K562 (cell line): ENCODE measurements at regions not wholly inside any gene's neighbourhood (a gene's known extent, or its start where the extent isn't known, plus 50 kb on each side); places are given as distances from the start of the nearest gene placed in this dataset.

Experiments used
- EP400 ChIP-seq: fragments of 450-650 bp; IDR thresholded peaks from 2 replicates; pipeline ENCODE4 v1.6.1; 2017; ENCODE audit warnings: antibody characterized with exemption, mild to moderate bottlenecking, moderate library complexity
- ETV5 ChIP-seq: sonication (generic); formaldehyde crosslinking; IDR thresholded peaks from 2 replicates; pipeline ENCODE4 v1.4.0; 2020; ENCODE audit warnings: low read depth, mild to moderate bottlenecking, missing genetic modification reagents
- HINFP ChIP-seq: fragments of 450-650 bp; conservative IDR thresholded peaks from 2 replicates; pipeline ENCODE4 v1.6.1; 2016; ENCODE audit warnings: missing genetic modification characterization, low read depth, mild to moderate bottlenecking, control low read depth, missing compliant biosample characterization
- RB1 ChIP-seq: fragments of 450-650 bp; IDR thresholded peaks from 2 replicates; pipeline ENCODE4 v1.6.1; 2017; ENCODE audit warnings: low read depth, mild to moderate bottlenecking
- TCF7 ChIP-seq: sonication (generic); IDR thresholded peaks from 2 replicates; pipeline ENCODE4 v1.6.1; 2016; ENCODE audit warnings: antibody characterized with exemption, borderline replicate concordance
- TRIM24 ChIP-seq, 2 experiments: fragments of 450-650 bp; IDR thresholded peaks; 2 replicates each; pipeline ENCODE4 v1.6.1; 2016
- ZNF785 ChIP-seq: fragments of 250-450 bp; sonication (Bioruptor Pico); IDR thresholded peaks from 2 replicates; pipeline ENCODE4 v1.4.0; 2020; ENCODE audit warnings: mild to moderate bottlenecking
- TF ChIP-seq, protein P1 (sequence below), 2 experiments: fragments of 450-650 bp in 1 of 2; sonication (generic) in 1 of 2; formaldehyde crosslinking in 1 of 2; IDR thresholded peaks; 2 replicates each; pipeline versions ENCODE4 v1.7.1 to v1.9.0; 2016 to 2022; ENCODE audit warnings: inconsistent platforms in 1 of 2, mild to moderate bottlenecking in 1 of 2, missing genetic modification reagents in 1 of 2
- TF ChIP-seq, protein P2 (sequence below): fragments of 450-650 bp; formaldehyde crosslinking; IDR thresholded peaks from 2 replicates; pipeline ENCODE4 v1.4.0; 2022; ENCODE audit warnings: missing genetic modification characterization
- TF ChIP-seq, protein P3 (sequence below): sonication (generic); formaldehyde crosslinking; IDR thresholded peaks from 2 replicates; pipeline ENCODE4 v1.8.0; 2022; ENCODE audit warnings: mild to moderate bottlenecking, missing genetic modification reagents
- TF ChIP-seq, protein P4 (sequence below): fragments of 250-450 bp; sonication (Bioruptor Pico); IDR thresholded peaks from 2 replicates; pipeline ENCODE4 v1.5.0; 2021; ENCODE audit warnings: mild to moderate bottlenecking, moderate library complexity

DNA sequence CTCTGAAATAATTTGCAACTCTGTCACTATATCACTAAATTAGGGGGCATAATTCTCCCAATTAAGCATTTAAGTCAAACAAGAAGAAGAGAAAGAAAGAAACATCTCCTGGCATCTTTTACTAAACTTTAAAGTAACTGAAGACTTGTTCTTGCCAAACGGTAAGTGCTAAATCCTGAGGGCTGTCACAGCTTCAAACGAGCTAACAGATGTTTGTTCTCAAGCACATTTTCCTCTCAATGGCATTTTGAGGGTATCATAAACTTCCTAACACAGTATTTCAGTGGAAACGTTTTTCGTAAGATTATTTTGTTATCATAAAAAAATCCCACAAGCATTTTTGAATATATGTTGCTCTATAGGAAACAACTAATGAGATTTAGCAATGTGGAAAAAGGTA lies 169.5 kb upstream of the TAS2R1 start (continued):
- TF ChIP-seq, protein P1, sequence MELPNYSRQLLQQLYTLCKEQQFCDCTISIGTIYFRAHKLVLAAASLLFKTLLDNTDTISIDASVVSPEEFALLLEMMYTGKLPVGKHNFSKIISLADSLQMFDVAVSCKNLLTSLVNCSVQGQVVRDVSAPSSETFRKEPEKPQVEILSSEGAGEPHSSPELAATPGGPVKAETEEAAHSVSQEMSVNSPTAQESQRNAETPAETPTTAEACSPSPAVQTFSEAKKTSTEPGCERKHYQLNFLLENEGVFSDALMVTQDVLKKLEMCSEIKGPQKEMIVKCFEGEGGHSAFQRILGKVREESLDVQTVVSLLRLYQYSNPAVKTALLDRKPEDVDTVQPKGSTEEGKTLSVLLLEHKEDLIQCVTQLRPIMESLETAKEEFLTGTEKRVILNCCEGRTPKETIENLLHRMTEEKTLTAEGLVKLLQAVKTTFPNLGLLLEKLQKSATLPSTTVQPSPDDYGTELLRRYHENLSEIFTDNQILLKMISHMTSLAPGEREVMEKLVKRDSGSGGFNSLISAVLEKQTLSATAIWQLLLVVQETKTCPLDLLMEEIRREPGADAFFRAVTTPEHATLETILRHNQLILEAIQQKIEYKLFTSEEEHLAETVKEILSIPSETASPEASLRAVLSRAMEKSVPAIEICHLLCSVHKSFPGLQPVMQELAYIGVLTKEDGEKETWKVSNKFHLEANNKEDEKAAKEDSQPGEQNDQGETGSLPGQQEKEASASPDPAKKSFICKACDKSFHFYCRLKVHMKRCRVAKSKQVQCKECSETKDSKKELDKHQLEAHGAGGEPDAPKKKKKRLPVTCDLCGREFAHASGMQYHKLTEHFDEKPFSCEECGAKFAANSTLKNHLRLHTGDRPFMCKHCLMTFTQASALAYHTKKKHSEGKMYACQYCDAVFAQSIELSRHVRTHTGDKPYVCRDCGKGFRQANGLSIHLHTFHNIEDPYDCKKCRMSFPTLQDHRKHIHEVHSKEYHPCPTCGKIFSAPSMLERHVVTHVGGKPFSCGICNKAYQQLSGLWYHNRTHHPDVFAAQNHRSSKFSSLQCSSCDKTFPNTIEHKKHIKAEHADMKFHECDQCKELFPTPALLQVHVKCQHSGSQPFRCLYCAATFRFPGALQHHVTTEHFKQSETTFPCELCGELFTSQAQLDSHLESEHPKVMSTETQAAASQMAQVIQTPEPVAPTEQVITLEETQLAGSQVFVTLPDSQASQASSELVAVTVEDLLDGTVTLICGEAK (IDR thresholded peaks at IDR 0.05): no peak
- TF ChIP-seq, protein P1 (CRISPR knock-in tag; IDR thresholded peaks at IDR 0.05): no peak
- TF ChIP-seq, protein P2, sequence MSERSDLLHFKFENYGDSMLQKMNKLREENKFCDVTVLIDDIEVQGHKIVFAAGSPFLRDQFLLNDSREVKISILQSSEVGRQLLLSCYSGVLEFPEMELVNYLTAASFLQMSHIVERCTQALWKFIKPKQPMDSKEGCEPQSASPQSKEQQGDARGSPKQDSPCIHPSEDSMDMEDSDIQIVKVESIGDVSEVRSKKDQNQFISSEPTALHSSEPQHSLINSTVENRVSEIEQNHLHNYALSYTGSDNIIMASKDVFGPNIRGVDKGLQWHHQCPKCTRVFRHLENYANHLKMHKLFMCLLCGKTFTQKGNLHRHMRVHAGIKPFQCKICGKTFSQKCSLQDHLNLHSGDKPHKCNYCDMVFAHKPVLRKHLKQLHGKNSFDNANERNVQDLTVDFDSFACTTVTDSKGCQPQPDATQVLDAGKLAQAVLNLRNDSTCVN (CRISPR knock-in tag): no peak
- TF ChIP-seq, protein P3, sequence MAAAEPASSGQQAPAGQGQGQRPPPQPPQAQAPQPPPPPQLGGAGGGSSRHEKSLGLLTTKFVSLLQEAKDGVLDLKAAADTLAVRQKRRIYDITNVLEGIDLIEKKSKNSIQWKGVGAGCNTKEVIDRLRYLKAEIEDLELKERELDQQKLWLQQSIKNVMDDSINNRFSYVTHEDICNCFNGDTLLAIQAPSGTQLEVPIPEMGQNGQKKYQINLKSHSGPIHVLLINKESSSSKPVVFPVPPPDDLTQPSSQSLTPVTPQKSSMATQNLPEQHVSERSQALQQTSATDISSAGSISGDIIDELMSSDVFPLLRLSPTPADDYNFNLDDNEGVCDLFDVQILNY (CRISPR knock-in tag): no peak
- no peak for TF ChIP-seq EP400
- TF ChIP-seq RB1: no peak
- TF ChIP-seq ETV5: no peak
- no peak for TF ChIP-seq HINFP
- TF ChIP-seq ZNF785: no peak
- no peak for TF ChIP-seq TCF7
- TF ChIP-seq, protein P4, sequence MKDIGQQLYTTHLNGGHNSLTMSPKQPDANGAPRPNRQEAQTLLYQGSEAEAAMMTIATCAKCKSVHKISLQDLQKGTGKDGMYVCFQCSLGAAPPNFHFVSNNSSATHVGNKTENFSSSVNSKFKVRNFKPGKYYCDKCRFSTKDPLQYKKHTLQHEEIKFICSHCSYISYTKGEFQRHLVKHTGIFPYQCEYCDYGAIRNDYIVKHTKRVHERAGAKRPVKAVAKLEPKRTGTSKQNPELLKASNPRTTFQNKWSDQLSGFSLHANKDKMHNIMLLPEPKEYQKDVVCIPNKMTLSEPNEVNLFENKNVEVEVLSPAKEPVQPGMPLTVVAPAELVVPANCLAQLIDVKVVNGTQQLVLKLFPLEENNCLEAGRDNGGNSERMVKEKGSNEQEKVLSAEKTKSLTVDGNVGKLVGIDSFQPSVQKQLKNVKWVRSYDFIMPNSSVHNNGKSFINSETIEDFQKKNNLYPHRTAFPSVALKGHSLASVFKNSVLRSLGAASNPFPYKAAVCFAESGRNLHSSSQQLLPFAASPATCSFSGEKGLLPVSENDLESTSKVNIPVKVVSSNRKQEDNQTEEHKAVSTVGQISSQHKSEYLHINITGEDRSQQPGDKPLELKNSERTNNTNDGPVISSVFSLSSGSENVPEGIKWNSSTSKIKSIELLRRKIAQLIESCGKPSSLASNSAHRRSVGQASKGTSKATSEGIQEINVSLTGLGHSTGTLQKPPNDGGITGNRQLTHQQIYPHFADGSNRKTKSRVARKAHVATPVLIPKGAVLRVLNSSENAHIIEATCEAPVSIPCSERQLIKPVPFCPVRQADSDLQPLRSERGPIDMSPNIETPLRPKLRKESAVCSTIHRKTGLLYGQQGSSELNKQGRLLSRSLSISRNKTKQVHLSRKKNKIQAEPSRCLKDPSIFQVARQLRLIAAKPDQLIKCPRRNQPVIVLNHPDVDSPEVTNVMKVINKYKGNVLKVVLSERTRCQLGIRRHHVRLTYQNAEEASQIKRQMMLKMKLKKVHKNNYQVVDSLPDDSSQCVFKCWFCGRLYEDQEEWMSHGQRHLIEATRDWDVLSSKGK (CRISPR knock-in tag): no peak
- no peak for TF ChIP-seq TRIM24 (IDR thresholded peaks at IDR 0.05)
- TF ChIP-seq, all 486 proteins: peak for 0
